Type B pancreatic cell (in vitro differentiated cells): ENCODE measurements at regions not wholly inside any gene's neighbourhood (a gene's known extent, or its start where the extent isn't known, plus 50 kb on each side); places are given as distances from the start of the nearest gene placed in this dataset.

Experiments
- DNase-seq: peaks from one replicate; pipeline ENCODE4 v3.0.0; 2021; ENCODE audit warnings: mixed read lengths; ENCODE audit not compliant: unreplicated experiment; ENCODE audit errors: extremely low spot score
- H3K27ac Mint-ChIP-seq: 2 replicates; pipeline ENCODE4 v1.8.0; 2021; ENCODE audit warnings: mild to moderate bottlenecking, mixed read lengths
- H3K27me3 Mint-ChIP-seq: 2 replicates; pipeline ENCODE4 v1.8.0; 2021; ENCODE audit warnings: mixed read lengths
- H3K36me3 Mint-ChIP-seq: 2 replicates; pipeline ENCODE4 v1.8.0; 2021; ENCODE audit warnings: mixed read lengths
- H3K4me1 Mint-ChIP-seq: one replicate; pipeline ENCODE4 v1.8.0; 2021; ENCODE audit warnings: mixed read lengths; ENCODE audit not compliant: unreplicated experiment
- H3K4me3 Mint-ChIP-seq: 2 replicates; pipeline ENCODE4 v1.8.0; 2021; ENCODE audit warnings: mild to moderate bottlenecking, mixed read lengths
- H3K9me3 Mint-ChIP-seq: 2 replicates; pipeline ENCODE4 v1.8.0; 2021; ENCODE audit warnings: mixed read lengths
- CTCF ChIP-seq: fragments of 200-600 bp; sonication (generic); conservative IDR thresholded peaks from 2 replicates; pipeline ENCODE4 v1.5.0; 2021; ENCODE audit warnings: antibody characterized with exemption, mild to moderate bottlenecking

- Mint-ChIP-seq H3K4me1 (no peaks in the 10 kb centered on the region), H3K4me3 (no peak overlapping the region), H3K27ac (no peak overlapping the region), H3K36me3 (no peaks in the 10 kb centered on the region), H3K27me3 (no peaks in the 10 kb centered on the region), H3K9me3 (no peaks in the 10 kb centered on the region)
- no peak for TF ChIP-seq CTCF
- no peak for DNase-seq
Measured at GRCh38 chr3:180829409-180830405, 82.8 kb upstream of the FXR1 start.

- Mint-ChIP-seq H3K4me3 (no peak overlapping the region), H3K4me1 (no peaks in the 10 kb centered on the region), H3K27me3 (peaks cover 3% of the 10 kb centered on the region), H3K9me3 (no peaks in the 10 kb centered on the region), H3K27ac (no peak overlapping the region), H3K36me3 (no peaks in the 10 kb centered on the region)
- DNase-seq = no peak
- no peak for TF ChIP-seq CTCF
Measured at GRCh38 chr3:180835501-180835900, 77.0 kb upstream of the FXR1 start.

GRCh38 chr3:180836766-180837165, 75.7 kb upstream of the FXR1 start:
- DNase-seq = no peak
- Mint-ChIP-seq H3K4me3 (no peak overlapping the region), H3K4me1 (no peaks in the 10 kb centered on the region), H3K27me3 (peaks cover 3% of the 10 kb centered on the region), H3K36me3 (no peaks in the 10 kb centered on the region), H3K27ac (no peak overlapping the region), H3K9me3 (no peaks in the 10 kb centered on the region)
- no peak for TF ChIP-seq CTCF

- DNase-seq = no peak
- no peaks in the 10 kb centered on the region for H3K4me1 Mint-ChIP-seq
- H3K27me3 Mint-ChIP-seq = no peaks in the 10 kb centered on the region
- no peaks in the 10 kb centered on the region for H3K36me3 Mint-ChIP-seq
- H3K27ac Mint-ChIP-seq = no peak overlapping the region
- TF ChIP-seq CTCF = no peak
- H3K4me3 Mint-ChIP-seq = no peak overlapping the region
- H3K9me3 Mint-ChIP-seq = no peaks in the 10 kb centered on the region
Measured at GRCh38 chr3:180854887-180855286, 57.6 kb upstream of the FXR1 start.

GRCh38 chr3:180855364-180855763, 57.1 kb upstream of the FXR1 start:
- no peak overlapping the region for H3K4me3 Mint-ChIP-seq
- H3K36me3 Mint-ChIP-seq = no peaks in the 10 kb centered on the region
- H3K9me3 Mint-ChIP-seq = no peaks in the 10 kb centered on the region
- no peak overlapping the region for H3K27ac Mint-ChIP-seq
- H3K27me3 Mint-ChIP-seq = no peaks in the 10 kb centered on the region
- no peak for DNase-seq
- peak; percentile 48 for TF ChIP-seq CTCF
- H3K4me1 Mint-ChIP-seq = no peaks in the 10 kb centered on the region
